SK-N-SH (cell line): ENCODE measurements at regions not wholly inside any gene's neighbourhood (a gene's known extent, or its start where the extent isn't known, plus 50 kb on each side); places are given as distances from the start of the nearest gene placed in this dataset.

ENCODE experiments used
- CHD2 ChIP-seq: fragments of 150-350 bp; IDR thresholded peaks from 2 replicates; pipeline ENCODE4 v1.6.1; 2018; ENCODE audit warnings: low read length; ENCODE audit not compliant: partially characterized antibody
- EP300 ChIP-seq, 2 experiments: IDR thresholded peaks; 2 replicates each; pipeline versions ENCODE4 v1.4.0 to v1.6.1; 2012; ENCODE audit warnings: borderline replicate concordance in 1 of 2, low read depth in 1 of 2, low read length in 1 of 2
- JUND ChIP-seq: IDR thresholded peaks from 2 replicates; pipeline ENCODE4 v1.4.0; 2012
- POLR2AphosphoS5 ChIP-seq: IDR thresholded peaks from 2 replicates; pipeline ENCODE4 v1.6.1; 2012; ENCODE audit warnings: low read depth, low read length
- RAD21 ChIP-seq: IDR thresholded peaks from 2 replicates; pipeline ENCODE4 v1.6.1; 2012; ENCODE audit warnings: mild to moderate bottlenecking, low read length
- RCOR1 ChIP-seq: fragments of 150-350 bp; IDR thresholded peaks from 2 replicates; pipeline ENCODE4 v1.6.1; 2017; ENCODE audit warnings: antibody characterized with exemption, low read length
- RFX5 ChIP-seq: IDR thresholded peaks from 2 replicates; pipeline ENCODE4 v1.6.1; 2012; ENCODE audit warnings: mild to moderate bottlenecking, improper control_type of control experiment, low read length
- SIN3A ChIP-seq: IDR thresholded peaks from 2 replicates; pipeline ENCODE4 v1.6.1; 2012; ENCODE audit warnings: low read depth, mild to moderate bottlenecking, low read length, moderate library complexity, borderline replicate concordance
- TAF1 ChIP-seq: IDR thresholded peaks from 2 replicates; pipeline ENCODE4 v1.6.1; 2012; ENCODE audit warnings: low read depth, mild to moderate bottlenecking, low read length, moderate library complexity, borderline replicate concordance
- YY1 ChIP-seq: IDR thresholded peaks from 2 replicates; pipeline ENCODE4 v1.4.0; 2012; ENCODE audit warnings: low read depth, mild to moderate bottlenecking
- TF ChIP-seq, protein P1 (sequence below): fragments of 200-600 bp; sonication (generic); IDR thresholded peaks from 2 replicates; pipeline ENCODE4 v1.6.1; 2017; ENCODE audit warnings: antibody characterized with exemption, mild to moderate bottlenecking, moderate library complexity
- TF ChIP-seq, protein P2 (sequence below): fragments of 150-350 bp; IDR thresholded peaks from 2 replicates; pipeline ENCODE4 v1.6.1; 2016; ENCODE audit warnings: mild to moderate bottlenecking, low read depth, low read length
- TF ChIP-seq, protein P3 (sequence below): IDR thresholded peaks from 2 replicates; pipeline ENCODE4 v1.6.1; 2012; ENCODE audit warnings: mild to moderate bottlenecking, low read depth, low read length, moderate library complexity

DNA sequence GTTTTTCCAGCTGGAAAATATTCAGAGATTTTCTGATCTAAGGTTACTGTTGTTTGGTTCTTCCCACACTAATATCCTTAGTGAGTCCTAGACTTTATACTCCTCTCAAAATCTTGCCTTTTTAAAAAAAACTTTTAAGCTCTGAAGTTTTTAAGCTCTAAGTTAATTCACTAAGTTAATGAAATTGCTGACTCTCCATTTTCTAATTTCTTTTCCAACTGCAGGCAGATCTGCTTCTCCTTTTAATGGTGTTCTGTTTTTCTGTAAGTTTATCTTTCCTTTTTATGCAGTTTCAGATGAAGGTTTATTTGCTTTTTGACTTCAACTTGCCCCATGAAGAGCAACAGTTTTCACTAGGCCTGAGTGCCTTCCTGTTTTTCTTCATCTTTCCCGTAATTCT is 125.8 kb upstream of the ARHGAP42 start:
- TF ChIP-seq, protein P1, sequence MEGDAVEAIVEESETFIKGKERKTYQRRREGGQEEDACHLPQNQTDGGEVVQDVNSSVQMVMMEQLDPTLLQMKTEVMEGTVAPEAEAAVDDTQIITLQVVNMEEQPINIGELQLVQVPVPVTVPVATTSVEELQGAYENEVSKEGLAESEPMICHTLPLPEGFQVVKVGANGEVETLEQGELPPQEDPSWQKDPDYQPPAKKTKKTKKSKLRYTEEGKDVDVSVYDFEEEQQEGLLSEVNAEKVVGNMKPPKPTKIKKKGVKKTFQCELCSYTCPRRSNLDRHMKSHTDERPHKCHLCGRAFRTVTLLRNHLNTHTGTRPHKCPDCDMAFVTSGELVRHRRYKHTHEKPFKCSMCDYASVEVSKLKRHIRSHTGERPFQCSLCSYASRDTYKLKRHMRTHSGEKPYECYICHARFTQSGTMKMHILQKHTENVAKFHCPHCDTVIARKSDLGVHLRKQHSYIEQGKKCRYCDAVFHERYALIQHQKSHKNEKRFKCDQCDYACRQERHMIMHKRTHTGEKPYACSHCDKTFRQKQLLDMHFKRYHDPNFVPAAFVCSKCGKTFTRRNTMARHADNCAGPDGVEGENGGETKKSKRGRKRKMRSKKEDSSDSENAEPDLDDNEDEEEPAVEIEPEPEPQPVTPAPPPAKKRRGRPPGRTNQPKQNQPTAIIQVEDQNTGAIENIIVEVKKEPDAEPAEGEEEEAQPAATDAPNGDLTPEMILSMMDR, result no peak
- TF ChIP-seq CHD2 (no peak), RFX5 (no peak), JUND (no peak), POLR2AphosphoS5 (no peak), TAF1 (no peak), YY1 (no peak), SIN3A (no peak), EP300 (IDR thresholded peaks at IDR 0.05; ENCODE audit: borderline replicate concordance in 1 of 2, low read depth in 1 of 2, low read length in 1 of 2) (no peak), RAD21 (no peak), RCOR1 (no peak)
- TF ChIP-seq, protein P2, sequence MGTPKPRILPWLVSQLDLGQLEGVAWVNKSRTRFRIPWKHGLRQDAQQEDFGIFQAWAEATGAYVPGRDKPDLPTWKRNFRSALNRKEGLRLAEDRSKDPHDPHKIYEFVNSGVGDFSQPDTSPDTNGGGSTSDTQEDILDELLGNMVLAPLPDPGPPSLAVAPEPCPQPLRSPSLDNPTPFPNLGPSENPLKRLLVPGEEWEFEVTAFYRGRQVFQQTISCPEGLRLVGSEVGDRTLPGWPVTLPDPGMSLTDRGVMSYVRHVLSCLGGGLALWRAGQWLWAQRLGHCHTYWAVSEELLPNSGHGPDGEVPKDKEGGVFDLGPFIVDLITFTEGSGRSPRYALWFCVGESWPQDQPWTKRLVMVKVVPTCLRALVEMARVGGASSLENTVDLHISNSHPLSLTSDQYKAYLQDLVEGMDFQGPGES, result no peak
- TF ChIP-seq, protein P3, sequence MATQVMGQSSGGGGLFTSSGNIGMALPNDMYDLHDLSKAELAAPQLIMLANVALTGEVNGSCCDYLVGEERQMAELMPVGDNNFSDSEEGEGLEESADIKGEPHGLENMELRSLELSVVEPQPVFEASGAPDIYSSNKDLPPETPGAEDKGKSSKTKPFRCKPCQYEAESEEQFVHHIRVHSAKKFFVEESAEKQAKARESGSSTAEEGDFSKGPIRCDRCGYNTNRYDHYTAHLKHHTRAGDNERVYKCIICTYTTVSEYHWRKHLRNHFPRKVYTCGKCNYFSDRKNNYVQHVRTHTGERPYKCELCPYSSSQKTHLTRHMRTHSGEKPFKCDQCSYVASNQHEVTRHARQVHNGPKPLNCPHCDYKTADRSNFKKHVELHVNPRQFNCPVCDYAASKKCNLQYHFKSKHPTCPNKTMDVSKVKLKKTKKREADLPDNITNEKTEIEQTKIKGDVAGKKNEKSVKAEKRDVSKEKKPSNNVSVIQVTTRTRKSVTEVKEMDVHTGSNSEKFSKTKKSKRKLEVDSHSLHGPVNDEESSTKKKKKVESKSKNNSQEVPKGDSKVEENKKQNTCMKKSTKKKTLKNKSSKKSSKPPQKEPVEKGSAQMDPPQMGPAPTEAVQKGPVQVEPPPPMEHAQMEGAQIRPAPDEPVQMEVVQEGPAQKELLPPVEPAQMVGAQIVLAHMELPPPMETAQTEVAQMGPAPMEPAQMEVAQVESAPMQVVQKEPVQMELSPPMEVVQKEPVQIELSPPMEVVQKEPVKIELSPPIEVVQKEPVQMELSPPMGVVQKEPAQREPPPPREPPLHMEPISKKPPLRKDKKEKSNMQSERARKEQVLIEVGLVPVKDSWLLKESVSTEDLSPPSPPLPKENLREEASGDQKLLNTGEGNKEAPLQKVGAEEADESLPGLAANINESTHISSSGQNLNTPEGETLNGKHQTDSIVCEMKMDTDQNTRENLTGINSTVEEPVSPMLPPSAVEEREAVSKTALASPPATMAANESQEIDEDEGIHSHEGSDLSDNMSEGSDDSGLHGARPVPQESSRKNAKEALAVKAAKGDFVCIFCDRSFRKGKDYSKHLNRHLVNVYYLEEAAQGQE, result no peak
